ENCODE measurements at regions not wholly inside any gene's neighbourhood (a gene's known extent, or its start where the extent isn't known, plus 50 kb on each side); places are given as distances from the start of the nearest gene placed in this dataset.
"Not testable (repeated sequence)": the region's sequence is repeated elsewhere in the genome, so short reads cannot be mapped to it uniquely, and the experiment has no call there.

- no peak overlapping the region for H3K4me3 ChIP-seq (ENCODE audit: low read depth, low read length)
- no peak for DNase-seq (ENCODE audit: low read depth, low spot score)
- no peak for TF ChIP-seq CTCF (IDR thresholded peaks at IDR 0.05; ENCODE audit: low read depth, low read length)
- in situ Hi-C loops (cut with HindIII; ENCODE audit: low sequenced_read_pairs) = no loop called here
Observed at GRCh38 chr4:30125868-30126267, 594.3 kb upstream of the PCDH7 start.

GRCh38 chr4:30126351-30126750 is 593.8 kb upstream of the PCDH7 start:
- H3K4me3 ChIP-seq (ENCODE audit: low read depth, low read length) = no peak overlapping the region
- DNase-seq (ENCODE audit: low read depth, low spot score) = no peak
- in situ Hi-C loops (cut with HindIII; ENCODE audit: low sequenced_read_pairs) = no loop called here
- no peak for TF ChIP-seq CTCF (IDR thresholded peaks at IDR 0.05; ENCODE audit: low read depth, low read length)

GRCh38 chr4:30148828-30149227 is 571.3 kb upstream of the PCDH7 start:
- in situ Hi-C loops (cut with HindIII; ENCODE audit: low sequenced_read_pairs); H3K4me3 ChIP-seq (ENCODE audit: low read depth, low read length); DNase-seq (ENCODE audit: low read depth, low spot score): not testable (repeated sequence)

GRCh38 chr4:30149539-30149938 is 570.6 kb upstream of the PCDH7 start:
- DNase-seq (ENCODE audit: low read depth, low spot score); H3K4me3 ChIP-seq (ENCODE audit: low read depth, low read length); in situ Hi-C loops (cut with HindIII; ENCODE audit: low sequenced_read_pairs): not testable (repeated sequence)

GRCh38 chr4:30153427-30153826 is 566.7 kb upstream of the PCDH7 start:
- H3K4me3 ChIP-seq (ENCODE audit: low read depth, low read length) = no peak overlapping the region
- in situ Hi-C loops (cut with HindIII; ENCODE audit: low sequenced_read_pairs) = no loop called here
- no peak for DNase-seq (ENCODE audit: low read depth, low spot score)
- no peak for TF ChIP-seq CTCF (IDR thresholded peaks at IDR 0.05; ENCODE audit: low read depth, low read length)

GRCh38 chr4:30160140-30160539 is 560.0 kb upstream of the PCDH7 start:
- DNase-seq (ENCODE audit: low read depth, low spot score) = no peak
- TF ChIP-seq CTCF (IDR thresholded peaks at IDR 0.05; ENCODE audit: low read depth, low read length) = no peak
- no peak overlapping the region for H3K4me3 ChIP-seq (ENCODE audit: low read depth, low read length)
- in situ Hi-C loops (cut with HindIII; ENCODE audit: low sequenced_read_pairs) = no loop called here

- TF ChIP-seq CTCF (IDR thresholded peaks at IDR 0.05; ENCODE audit: low read depth, low read length) = no peak
- in situ Hi-C loops (cut with HindIII; ENCODE audit: low sequenced_read_pairs) = no loop called here
- H3K4me3 ChIP-seq (ENCODE audit: low read depth, low read length) = no peak overlapping the region
- peak; percentile 13 for DNase-seq (ENCODE audit: low read depth, low spot score)
Observed at GRCh38 chr4:30172416-30172815, 547.8 kb upstream of the PCDH7 start.

- in situ Hi-C loops (cut with HindIII; ENCODE audit: low sequenced_read_pairs) = no loop called here
- H3K4me3 ChIP-seq (ENCODE audit: low read depth, low read length) = no peak overlapping the region
- DNase-seq (ENCODE audit: low read depth, low spot score) = no peak
- no peak for TF ChIP-seq CTCF (IDR thresholded peaks at IDR 0.05; ENCODE audit: low read depth, low read length)
Observed at GRCh38 chr4:30181512-30181911, 538.7 kb upstream of the PCDH7 start.

All from astrocyte of the spinal cord (primary cell).